GM21576 (cell line): ENCODE measurements at regions not wholly inside any gene's neighbourhood (a gene's known extent, or its start where the extent isn't known, plus 50 kb on each side); places are given as distances from the start of the nearest gene placed in this dataset.
"Not testable (repeated sequence)": the region's sequence is repeated elsewhere in the genome, so short reads cannot be mapped to it uniquely, and the experiment has no call there.

Source experiments
- ATAC-seq: cut with Tn5 transposase; IDR thresholded peaks from one replicate; pipeline ENCODE4 v1.9.1; 2021; ENCODE audit warnings: mild to moderate bottlenecking, moderate library complexity; ENCODE audit not compliant: unreplicated experiment

GRCh38 chr1:38787041-38787440 is 72.5 kb downstream of the RRAGC start:
- no peak for ATAC-seq

GRCh38 chr1:38786040-38786436 is 73.5 kb downstream of the RRAGC start:
- no peak for ATAC-seq

- ATAC-seq = no peak
These were observed 74.1 kb downstream of the RRAGC start for GRCh38 chr1:38785285-38786039.

- ATAC-seq = no peak
These were observed 74.9 kb downstream of the RRAGC start for GRCh38 chr1:38784452-38785284.

GRCh38 chr1:38783640-38784229 is 75.8 kb downstream of the RRAGC start:
- no peak for ATAC-seq

GRCh38 chr1:38781872-38782617 is 77.5 kb downstream of the RRAGC start:
- no peak for ATAC-seq

- no peak for ATAC-seq
These were observed 79.4 kb downstream of the RRAGC start for GRCh38 chr1:38780133-38780532.

- ATAC-seq = no peak
These were observed 80.1 kb downstream of the RRAGC start for GRCh38 chr1:38779491-38779890.

GRCh38 chr1:38778521-38778920 is 81.1 kb downstream of the RRAGC start:
- no peak for ATAC-seq

GRCh38 chr1:38778051-38778450 is 81.5 kb downstream of the RRAGC start:
- no peak for ATAC-seq

- no peak for ATAC-seq
These were observed 82.1 kb downstream of the RRAGC start for GRCh38 chr1:38777464-38777957.

- ATAC-seq = no peak
These were observed 83.0 kb downstream of the RRAGC start for GRCh38 chr1:38776466-38777065.

GRCh38 chr1:38775175-38775845 is 84.3 kb downstream of the RRAGC start:
- ATAC-seq = no peak

- ATAC-seq = no peak
These were observed 86.1 kb downstream of the RRAGC start for GRCh38 chr1:38773483-38773882.

- ATAC-seq = no peak
These were observed 86.6 kb downstream of the RRAGC start for GRCh38 chr1:38772953-38773352.

GRCh38 chr1:38772026-38772425 is 87.5 kb downstream of the RRAGC start:
- no peak for ATAC-seq

- ATAC-seq = not testable (repeated sequence)
These were observed 88.9 kb downstream of the RRAGC start for GRCh38 chr1:38770516-38771173.

- ATAC-seq = no peak
These were observed 93.4 kb downstream of the RRAGC start for GRCh38 chr1:38766125-38766524.

- no peak for ATAC-seq
These were observed 96.5 kb downstream of the RRAGC start for GRCh38 chr1:38763121-38763520.
